Left lobe of liver (tissue), 2 donors: ENCODE measurements at regions not wholly inside any gene's neighbourhood (a gene's known extent, or its start where the extent isn't known, plus 50 kb on each side); places are given as distances from the start of the nearest gene placed in this dataset.

Experiments used
- ATAC-seq: fragments of 200-7000 bp; cut with Tn5 transposase; one replicate; pipeline ENCODE4 v1.9.1; 2020; ENCODE audit warnings: mild to moderate bottlenecking, moderate library complexity
- DNase-seq: peaks from one replicate; pipeline ENCODE4 v3.0.0-alpha.2; 2020; ENCODE audit warnings: low spot score
- donor health status: DM: no; HTN: no; CAD: no; lungs with moderate emphysema.
- donor health status: DM: no; HTN: yes; CAD: no.

- DNase-seq (no peak), ATAC-seq (no peak)
These were observed 52.7 kb upstream of the PELI1 start for GRCh38 chr2:64196963-64197362.

GRCh38 chr2:64201151-64201550, 56.9 kb upstream of the PELI1 start:
- no peak for DNase-seq
- peak; percentile 22 for ATAC-seq

- DNase-seq = no peak
These were observed 58.1 kb upstream of the PELI1 start for GRCh38 chr2:64202206-64202845.

GRCh38 chr2:64203131-64203857, 59.1 kb upstream of the PELI1 start:
- no peak for DNase-seq
- no peak for ATAC-seq

More at GRCh38 chr2:64202206-64202845, 58.1 kb upstream of the PELI1 start:
- no peak for ATAC-seq

- no peak for DNase-seq
- peak; percentile 53 for ATAC-seq
These were observed 59.8 kb upstream of the PELI1 start for GRCh38 chr2:64203858-64204632.

- no peak for DNase-seq
- no peak for ATAC-seq
These were observed 60.5 kb upstream of the PELI1 start for GRCh38 chr2:64204703-64205102.

- no peak for DNase-seq
- no peak for ATAC-seq
These were observed 61.2 kb upstream of the PELI1 start for GRCh38 chr2:64205415-64205814.

GRCh38 chr2:64207573-64207972, 63.4 kb upstream of the PELI1 start:
- DNase-seq = no peak
- ATAC-seq = no peak

GRCh38 chr2:64210816-64211215, 66.6 kb upstream of the PELI1 start:
- DNase-seq (no peak), ATAC-seq (no peak)

GRCh38 chr2:64211276-64211921, 67.2 kb upstream of the PELI1 start:
- no peak for ATAC-seq
- no peak for DNase-seq

- ATAC-seq (no peak), DNase-seq (no peak)
These were observed 68.1 kb upstream of the PELI1 start for GRCh38 chr2:64212346-64212745.

GRCh38 chr2:64212801-64213321, 68.6 kb upstream of the PELI1 start:
- no peak for ATAC-seq
- no peak for DNase-seq

GRCh38 chr2:64213532-64214275, 69.5 kb upstream of the PELI1 start:
- ATAC-seq (peak; percentile 33), DNase-seq (no peak)

GRCh38 chr2:64214281-64215115, 70.3 kb upstream of the PELI1 start:
- DNase-seq = no peak
- ATAC-seq = peak; percentile 28

GRCh38 chr2:64217198-64217869, 73.1 kb upstream of the PELI1 start:
- DNase-seq = no peak

GRCh38 chr2:64218137-64218802, 74.0 kb upstream of the PELI1 start:
- DNase-seq = no peak
- ATAC-seq = no peak

More at GRCh38 chr2:64217198-64217869, 73.1 kb upstream of the PELI1 start:
- ATAC-seq = no peak

- ATAC-seq = no peak
- DNase-seq = no peak
These were observed 74.9 kb upstream of the PELI1 start for GRCh38 chr2:64219149-64219548.

- no peak for ATAC-seq
- DNase-seq = no peak
These were observed 76.0 kb upstream of the PELI1 start for GRCh38 chr2:64220265-64220664.
